ENCODE measurements at regions not wholly inside any gene's neighbourhood (a gene's known extent, or its start where the extent isn't known, plus 50 kb on each side); places are given as distances from the start of the nearest gene placed in this dataset.
"Not testable (repeated sequence)": the region's sequence is repeated elsewhere in the genome, so short reads cannot be mapped to it uniquely, and the experiment has no call there.

- DNase-seq (ENCODE audit: low read depth, low spot score), result no peak
These were observed 178.0 kb downstream of the SYK start for GRCh38 chr9:90979639-90980038.

GRCh38 chr9:90981726-90982125, 180.1 kb downstream of the SYK start:
- DNase-seq (ENCODE audit: low read depth, low spot score), result no peak

- DNase-seq (ENCODE audit: low read depth, low spot score), result no peak
These were observed 181.8 kb downstream of the SYK start for GRCh38 chr9:90983394-90983793.

GRCh38 chr9:90985631-90986030, 184.0 kb downstream of the SYK start:
- no peak for DNase-seq (ENCODE audit: low read depth, low spot score)

GRCh38 chr9:90986161-90986560, 184.5 kb downstream of the SYK start:
- no peak for DNase-seq (ENCODE audit: low read depth, low spot score)

- no peak for DNase-seq (ENCODE audit: low read depth, low spot score)
These were observed 185.9 kb downstream of the SYK start for GRCh38 chr9:90987566-90987965.

GRCh38 chr9:90988318-90988717, 186.7 kb downstream of the SYK start:
- DNase-seq (ENCODE audit: low read depth, low spot score), result no peak

GRCh38 chr9:90991953-90992352, 190.3 kb downstream of the SYK start:
- no peak for DNase-seq (ENCODE audit: low read depth, low spot score)

GRCh38 chr9:90995516-90995915, 193.9 kb downstream of the SYK start:
- DNase-seq (ENCODE audit: low read depth, low spot score), result no peak

- no peak for DNase-seq (ENCODE audit: low read depth, low spot score)
These were observed 194.8 kb downstream of the SYK start for GRCh38 chr9:90996154-90997065.

GRCh38 chr9:90998573-90998972, 197.0 kb downstream of the SYK start:
- no peak for DNase-seq (ENCODE audit: low read depth, low spot score)

GRCh38 chr9:90999425-91000397, 198.1 kb downstream of the SYK start:
- DNase-seq (ENCODE audit: low read depth, low spot score), result no peak

GRCh38 chr9:91001146-91001611, 199.6 kb downstream of the SYK start:
- DNase-seq (ENCODE audit: low read depth, low spot score), result peak; percentile 53

- DNase-seq (ENCODE audit: low read depth, low spot score), result no peak
These were observed 202.9 kb downstream of the SYK start for GRCh38 chr9:91004484-91004883.

GRCh38 chr9:91004992-91005391, 203.4 kb downstream of the SYK start:
- no peak for DNase-seq (ENCODE audit: low read depth, low spot score)

- DNase-seq (ENCODE audit: low read depth, low spot score), result no peak
These were observed 204.4 kb downstream of the SYK start for GRCh38 chr9:91006046-91006445.

- DNase-seq (ENCODE audit: low read depth, low spot score), result no peak
These were observed 206.9 kb downstream of the SYK start for GRCh38 chr9:91008568-91008967.

- DNase-seq (ENCODE audit: low read depth, low spot score), result no peak
These were observed 210.3 kb downstream of the SYK start for GRCh38 chr9:91011891-91012290.

GRCh38 chr9:91012933-91013841, 211.6 kb downstream of the SYK start:
- DNase-seq (ENCODE audit: low read depth, low spot score), result no peak

GRCh38 chr9:91017245-91017644, 215.6 kb downstream of the SYK start:
- no peak for DNase-seq (ENCODE audit: low read depth, low spot score)

- DNase-seq (ENCODE audit: low read depth, low spot score), result not testable (repeated sequence)
These were observed 218.3 kb downstream of the SYK start for GRCh38 chr9:91019871-91020270.

Measured in astrocyte of the hippocampus (primary cell).